ENCODE measurements at regions not wholly inside any gene's neighbourhood (a gene's known extent, or its start where the extent isn't known, plus 50 kb on each side); places are given as distances from the start of the nearest gene placed in this dataset.

DNA sequence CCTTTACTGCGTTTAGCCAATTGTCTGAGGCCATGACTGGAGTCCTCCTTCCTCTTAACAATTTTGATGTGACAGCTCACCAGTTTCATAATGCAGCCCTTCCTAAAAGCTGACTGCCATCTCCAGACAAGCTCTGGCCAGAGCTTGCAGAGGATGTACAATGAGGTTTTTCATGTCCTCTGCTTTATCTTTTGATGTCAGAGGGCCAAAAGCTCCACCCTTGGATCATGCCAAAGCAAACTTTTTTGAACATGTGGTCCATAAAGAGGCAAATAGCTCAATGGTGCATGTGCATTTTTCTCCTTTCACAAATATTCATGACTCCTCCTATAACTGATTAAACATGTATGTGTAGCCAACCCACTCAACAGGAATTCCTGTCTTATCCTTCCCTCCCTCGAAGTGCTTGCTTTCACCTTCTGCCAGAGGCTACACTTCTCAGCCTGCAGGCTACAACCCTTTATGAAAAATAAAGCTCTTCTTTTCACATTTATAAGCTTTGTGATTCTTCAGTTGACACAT is 266.2 kb downstream of the FBXO15 start:
- TF ChIP-seq, protein P1, sequence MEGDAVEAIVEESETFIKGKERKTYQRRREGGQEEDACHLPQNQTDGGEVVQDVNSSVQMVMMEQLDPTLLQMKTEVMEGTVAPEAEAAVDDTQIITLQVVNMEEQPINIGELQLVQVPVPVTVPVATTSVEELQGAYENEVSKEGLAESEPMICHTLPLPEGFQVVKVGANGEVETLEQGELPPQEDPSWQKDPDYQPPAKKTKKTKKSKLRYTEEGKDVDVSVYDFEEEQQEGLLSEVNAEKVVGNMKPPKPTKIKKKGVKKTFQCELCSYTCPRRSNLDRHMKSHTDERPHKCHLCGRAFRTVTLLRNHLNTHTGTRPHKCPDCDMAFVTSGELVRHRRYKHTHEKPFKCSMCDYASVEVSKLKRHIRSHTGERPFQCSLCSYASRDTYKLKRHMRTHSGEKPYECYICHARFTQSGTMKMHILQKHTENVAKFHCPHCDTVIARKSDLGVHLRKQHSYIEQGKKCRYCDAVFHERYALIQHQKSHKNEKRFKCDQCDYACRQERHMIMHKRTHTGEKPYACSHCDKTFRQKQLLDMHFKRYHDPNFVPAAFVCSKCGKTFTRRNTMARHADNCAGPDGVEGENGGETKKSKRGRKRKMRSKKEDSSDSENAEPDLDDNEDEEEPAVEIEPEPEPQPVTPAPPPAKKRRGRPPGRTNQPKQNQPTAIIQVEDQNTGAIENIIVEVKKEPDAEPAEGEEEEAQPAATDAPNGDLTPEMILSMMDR (IDR thresholded peaks at IDR 0.05): no peak
- no peak for TF ChIP-seq POLR2A (IDR thresholded peaks at IDR 0.05)
- WGBS, 2 donors: 71% methylated on average over 2 of the region's 2 CpGs
- Histone ChIP-seq H3K27ac (no peak overlapping the region), H3K9me3 (no peaks in the 10 kb centered on the region), H3K36me3 (no peaks in the 10 kb centered on the region), H3K4me3 (replicated peaks in 1 of 3) (no peak overlapping the region), H3K27me3 (no peaks in the 10 kb centered on the region), H3K4me1 (no peaks in the 10 kb centered on the region)
- no peak for DNase-seq
- intact Hi-C loops (cut with DNase I): no loop called here

DNA sequence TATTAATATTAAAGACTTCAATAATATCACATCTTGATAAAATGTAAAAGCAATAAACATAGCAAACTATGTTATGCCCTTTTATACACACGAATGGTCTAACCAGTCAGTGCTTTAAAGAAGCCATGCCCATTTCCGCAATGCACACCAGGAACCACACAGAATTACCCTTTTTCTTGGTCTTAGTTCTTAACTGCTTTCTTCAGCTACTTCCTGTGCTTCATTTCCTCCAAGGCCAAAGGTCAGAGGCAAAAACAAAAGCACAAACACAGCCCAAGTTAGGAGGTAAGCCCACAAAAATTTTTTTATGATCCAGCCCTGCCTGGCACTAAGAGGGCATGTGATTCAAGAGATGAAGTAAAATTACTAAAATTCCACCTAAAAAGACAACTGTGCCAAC is 267.2 kb downstream of the FBXO15 start:
- TF ChIP-seq, protein P1 (IDR thresholded peaks at IDR 0.05): no peak
- no peak for TF ChIP-seq POLR2A (IDR thresholded peaks at IDR 0.05)
- H3K27ac ChIP-seq: no peak overlapping the region
- no peaks in the 10 kb centered on the region for H3K9me3 ChIP-seq
- H3K4me1 ChIP-seq: no peaks in the 10 kb centered on the region
- no peak overlapping the region for H3K4me3 ChIP-seq (replicated peaks in 1 of 3)
- H3K27me3 ChIP-seq: no peaks in the 10 kb centered on the region
- H3K36me3 ChIP-seq: no peaks in the 10 kb centered on the region
- intact Hi-C loops (cut with DNase I): no loop called here
- 83 to 90% methylated on average over 2 of the region's 2 CpGs for WGBS, 2 donors
- DNase-seq: no peak

DNA sequence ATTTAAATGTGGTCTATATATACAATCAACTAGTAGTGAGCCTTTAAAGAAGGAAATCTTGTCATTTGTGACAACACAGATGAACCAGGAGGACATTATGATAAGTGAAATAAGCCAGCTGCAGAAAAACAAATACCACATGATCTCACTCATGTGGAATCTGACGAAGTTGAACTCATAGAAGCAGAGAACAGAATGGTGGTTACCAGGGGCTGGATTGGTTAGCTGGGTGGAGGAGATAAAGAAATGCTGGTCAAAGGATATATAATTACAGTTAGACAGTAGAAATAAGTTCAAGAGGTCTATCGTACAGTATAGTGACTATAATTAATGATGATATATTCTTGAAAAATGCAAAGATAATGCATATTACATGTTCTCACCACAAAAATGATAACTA is 267.9 kb downstream of the FBXO15 start:
- TF ChIP-seq POLR2A (IDR thresholded peaks at IDR 0.05): no peak
- TF ChIP-seq, protein P1 (IDR thresholded peaks at IDR 0.05): peak in 1 of 6 experiments; percentile 2
- Histone ChIP-seq H3K4me1 (no peaks in the 10 kb centered on the region), H3K9me3 (no peaks in the 10 kb centered on the region), H3K36me3 (no peaks in the 10 kb centered on the region), H3K4me3 (replicated peaks in 1 of 3) (no peak overlapping the region), H3K27ac (no peak overlapping the region), H3K27me3 (no peaks in the 10 kb centered on the region)
- DNase-seq: no peak
- intact Hi-C loops (cut with DNase I): no loop called here
- 75 to 79% methylated on average over 2 of the region's 2 CpGs for WGBS, 2 donors

DNA sequence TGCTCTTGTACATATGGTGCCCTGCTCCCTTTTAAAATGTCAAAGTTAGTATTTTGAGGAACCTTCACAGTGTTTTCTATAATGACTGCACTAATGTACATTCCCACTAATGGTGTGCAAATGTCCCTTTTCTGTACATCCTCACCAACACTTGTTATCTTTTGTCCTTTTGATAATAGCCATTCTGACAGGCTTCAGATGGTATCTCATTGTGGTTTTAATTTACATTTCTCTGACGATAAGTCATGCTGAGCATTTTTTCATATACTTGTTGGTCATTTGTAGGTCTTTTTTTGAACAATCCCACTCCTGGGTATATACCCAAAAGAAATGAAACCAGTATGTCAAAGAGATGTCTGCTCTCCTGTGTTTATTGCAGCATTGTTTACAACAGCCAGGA is 268.3 kb downstream of the FBXO15 start:
- no peak for DNase-seq
- H3K4me1 ChIP-seq: no peaks in the 10 kb centered on the region
- WGBS, 2 donors: 86 to 89% methylated on average over 1 of the region's 1 CpG
- intact Hi-C loops (cut with DNase I): no loop called here
- no peak overlapping the region for H3K27ac ChIP-seq
- no peak overlapping the region for H3K4me3 ChIP-seq (replicated peaks in 1 of 3)
- H3K36me3 ChIP-seq: no peaks in the 10 kb centered on the region
- H3K9me3 ChIP-seq: no peaks in the 10 kb centered on the region
- TF ChIP-seq, protein P1 (IDR thresholded peaks at IDR 0.05): no peak
- no peak for TF ChIP-seq POLR2A (IDR thresholded peaks at IDR 0.05)
- H3K27me3 ChIP-seq: no peaks in the 10 kb centered on the region

DNA sequence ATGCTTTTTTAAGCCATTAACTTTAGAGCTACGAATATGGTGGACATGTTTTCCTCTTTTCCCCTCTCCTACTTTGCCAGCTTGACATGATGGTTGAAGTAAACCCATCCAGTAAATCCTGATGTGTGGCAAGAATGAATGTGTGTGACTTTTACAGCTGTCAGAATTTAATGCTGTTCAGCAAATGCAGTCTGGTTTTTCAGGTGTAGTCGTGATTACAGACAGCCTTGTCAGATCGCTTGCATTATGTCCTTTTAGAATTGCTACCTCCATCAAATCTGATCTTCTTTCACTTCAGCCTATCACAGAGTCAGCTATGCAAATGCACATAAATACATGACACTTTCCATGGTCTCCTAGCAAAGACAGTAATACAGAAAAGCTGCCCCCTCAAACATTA is 278.5 kb downstream of the FBXO15 start:
- WGBS, 2 donors: 79 to 80% methylated on average over 3 of the region's 3 CpGs
- Histone ChIP-seq H3K27ac (no peak overlapping the region), H3K36me3 (no peaks in the 10 kb centered on the region), H3K4me3 (replicated peaks in 1 of 3) (no peak overlapping the region), H3K9me3 (no peaks in the 10 kb centered on the region), H3K27me3 (no peaks in the 10 kb centered on the region), H3K4me1 (no peaks in the 10 kb centered on the region)
- DNase-seq: no peak
- intact Hi-C loops (cut with DNase I): no loop called here
- no peak for TF ChIP-seq POLR2A (IDR thresholded peaks at IDR 0.05)
- TF ChIP-seq, protein P1 (IDR thresholded peaks at IDR 0.05): no peak

Measured in thyroid gland (tissue), 4 donors.